K562 (cell line): ENCODE measurements at regions not wholly inside any gene's neighbourhood (a gene's known extent, or its start where the extent isn't known, plus 50 kb on each side); places are given as distances from the start of the nearest gene placed in this dataset.
A peak's percentile ranks its signal among the peaks of the same experiment; 100 is the strongest.

Experiments
- BHLHE40 ChIP-seq: IDR thresholded peaks from 2 replicates; pipeline ENCODE4 v1.6.1; 2011; ENCODE audit warnings: low read length, improper control_type of control experiment
- CBFA2T3 ChIP-seq: fragments of 450-650 bp; IDR thresholded peaks from 2 replicates; pipeline ENCODE4 v1.6.1; 2017
- KAT2B ChIP-seq: IDR thresholded peaks from one replicate; pipeline ENCODE4 v1.6.1; 2012; ENCODE audit warnings: low read depth, mild to moderate bottlenecking, control low read depth, inconsistent platforms, low read length, moderate library complexity
- MED1 ChIP-seq: sonication (generic); formaldehyde crosslinking; IDR thresholded peaks from 2 replicates; pipeline ENCODE4 v1.8.1; 2023; ENCODE audit warnings: missing genetic modification reagents, borderline replicate concordance
- SOX6 ChIP-seq: fragments of 450-650 bp; IDR thresholded peaks from 2 replicates; pipeline ENCODE4 v1.6.1; 2014; ENCODE audit warnings: mild to moderate bottlenecking
- ZFPM2 ChIP-seq: fragments of 250-450 bp; sonication (Bioruptor Pico); IDR thresholded peaks from 2 replicates; pipeline ENCODE4 v1.5.1; 2022; ENCODE audit warnings: mild to moderate bottlenecking
- ZNF263 ChIP-seq: sonication (generic); formaldehyde crosslinking; IDR thresholded peaks from 2 replicates; pipeline ENCODE4 v1.8.0; 2022; ENCODE audit warnings: mild to moderate bottlenecking, missing genetic modification reagents, borderline replicate concordance
- TF ChIP-seq, protein P1 (sequence below), 2 experiments: fragments of 450-650 bp; formaldehyde crosslinking in 1 of 2; IDR thresholded peaks; 2 replicates each; pipeline versions ENCODE4 v1.4.0 to v1.6.1; 2014 to 2020; ENCODE audit warnings: mild to moderate bottlenecking in 2 of 2, borderline replicate concordance in 1 of 2, low read depth in 1 of 2
- TF ChIP-seq, protein P2 (sequence below): fragments of 250-450 bp; sonication (Bioruptor Pico); IDR thresholded peaks from 2 replicates; pipeline ENCODE4 v1.8.0; 2021; ENCODE audit warnings: mild to moderate bottlenecking, moderate library complexity
- TF ChIP-seq, protein P3 (sequence below): sonication (generic); formaldehyde crosslinking; IDR thresholded peaks from 2 replicates; pipeline ENCODE4 v1.8.1; 2023; ENCODE audit warnings: mild to moderate bottlenecking, missing genetic modification reagents
- TF ChIP-seq, protein P4 (sequence below): fragments of 450-650 bp; IDR thresholded peaks from 2 replicates; pipeline ENCODE4 v1.6.1; 2018; ENCODE audit warnings: mild to moderate bottlenecking, low read depth; ENCODE audit not compliant: partially characterized antibody

DNA sequence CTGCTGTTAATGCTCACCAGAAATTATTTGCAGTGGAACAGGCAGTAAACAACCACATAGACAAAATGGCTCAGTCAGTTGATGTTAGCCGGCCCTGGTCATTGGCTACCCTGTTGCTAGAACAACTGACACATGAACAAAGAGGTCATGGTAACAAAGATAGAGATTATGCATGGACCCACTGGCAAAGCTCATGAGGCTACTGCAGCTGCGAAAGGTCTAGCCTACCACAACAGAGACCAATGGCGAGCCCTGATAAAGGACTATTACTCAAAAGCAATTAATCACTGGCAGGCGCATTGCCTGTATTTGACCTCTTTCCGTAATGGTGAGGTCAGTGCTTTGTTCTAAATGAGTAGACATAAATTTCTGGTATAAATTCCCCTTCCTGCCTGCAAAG, 474.2 kb downstream of the DSC3 start (continued):
- TF ChIP-seq, protein P1, sequence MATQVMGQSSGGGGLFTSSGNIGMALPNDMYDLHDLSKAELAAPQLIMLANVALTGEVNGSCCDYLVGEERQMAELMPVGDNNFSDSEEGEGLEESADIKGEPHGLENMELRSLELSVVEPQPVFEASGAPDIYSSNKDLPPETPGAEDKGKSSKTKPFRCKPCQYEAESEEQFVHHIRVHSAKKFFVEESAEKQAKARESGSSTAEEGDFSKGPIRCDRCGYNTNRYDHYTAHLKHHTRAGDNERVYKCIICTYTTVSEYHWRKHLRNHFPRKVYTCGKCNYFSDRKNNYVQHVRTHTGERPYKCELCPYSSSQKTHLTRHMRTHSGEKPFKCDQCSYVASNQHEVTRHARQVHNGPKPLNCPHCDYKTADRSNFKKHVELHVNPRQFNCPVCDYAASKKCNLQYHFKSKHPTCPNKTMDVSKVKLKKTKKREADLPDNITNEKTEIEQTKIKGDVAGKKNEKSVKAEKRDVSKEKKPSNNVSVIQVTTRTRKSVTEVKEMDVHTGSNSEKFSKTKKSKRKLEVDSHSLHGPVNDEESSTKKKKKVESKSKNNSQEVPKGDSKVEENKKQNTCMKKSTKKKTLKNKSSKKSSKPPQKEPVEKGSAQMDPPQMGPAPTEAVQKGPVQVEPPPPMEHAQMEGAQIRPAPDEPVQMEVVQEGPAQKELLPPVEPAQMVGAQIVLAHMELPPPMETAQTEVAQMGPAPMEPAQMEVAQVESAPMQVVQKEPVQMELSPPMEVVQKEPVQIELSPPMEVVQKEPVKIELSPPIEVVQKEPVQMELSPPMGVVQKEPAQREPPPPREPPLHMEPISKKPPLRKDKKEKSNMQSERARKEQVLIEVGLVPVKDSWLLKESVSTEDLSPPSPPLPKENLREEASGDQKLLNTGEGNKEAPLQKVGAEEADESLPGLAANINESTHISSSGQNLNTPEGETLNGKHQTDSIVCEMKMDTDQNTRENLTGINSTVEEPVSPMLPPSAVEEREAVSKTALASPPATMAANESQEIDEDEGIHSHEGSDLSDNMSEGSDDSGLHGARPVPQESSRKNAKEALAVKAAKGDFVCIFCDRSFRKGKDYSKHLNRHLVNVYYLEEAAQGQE (IDR thresholded peaks at IDR 0.05; ENCODE audit: borderline replicate concordance): no peak
- TF ChIP-seq, protein P1 (CRISPR knock-in tag; IDR thresholded peaks at IDR 0.05; ENCODE audit: low read depth): no peak
- TF ChIP-seq, protein P2, sequence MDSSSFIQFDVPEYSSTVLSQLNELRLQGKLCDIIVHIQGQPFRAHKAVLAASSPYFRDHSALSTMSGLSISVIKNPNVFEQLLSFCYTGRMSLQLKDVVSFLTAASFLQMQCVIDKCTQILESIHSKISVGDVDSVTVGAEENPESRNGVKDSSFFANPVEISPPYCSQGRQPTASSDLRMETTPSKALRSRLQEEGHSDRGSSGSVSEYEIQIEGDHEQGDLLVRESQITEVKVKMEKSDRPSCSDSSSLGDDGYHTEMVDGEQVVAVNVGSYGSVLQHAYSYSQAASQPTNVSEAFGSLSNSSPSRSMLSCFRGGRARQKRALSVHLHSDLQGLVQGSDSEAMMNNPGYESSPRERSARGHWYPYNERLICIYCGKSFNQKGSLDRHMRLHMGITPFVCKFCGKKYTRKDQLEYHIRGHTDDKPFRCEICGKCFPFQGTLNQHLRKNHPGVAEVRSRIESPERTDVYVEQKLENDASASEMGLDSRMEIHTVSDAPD (CRISPR knock-in tag): no peak
- TF ChIP-seq SOX6: peak; percentile 72; the same call in 1 of the 2 replicates
- TF ChIP-seq BHLHE40: no peak
- TF ChIP-seq KAT2B: no peak
- TF ChIP-seq ZNF263 (CRISPR knock-in tag): no peak
- TF ChIP-seq, protein P3, sequence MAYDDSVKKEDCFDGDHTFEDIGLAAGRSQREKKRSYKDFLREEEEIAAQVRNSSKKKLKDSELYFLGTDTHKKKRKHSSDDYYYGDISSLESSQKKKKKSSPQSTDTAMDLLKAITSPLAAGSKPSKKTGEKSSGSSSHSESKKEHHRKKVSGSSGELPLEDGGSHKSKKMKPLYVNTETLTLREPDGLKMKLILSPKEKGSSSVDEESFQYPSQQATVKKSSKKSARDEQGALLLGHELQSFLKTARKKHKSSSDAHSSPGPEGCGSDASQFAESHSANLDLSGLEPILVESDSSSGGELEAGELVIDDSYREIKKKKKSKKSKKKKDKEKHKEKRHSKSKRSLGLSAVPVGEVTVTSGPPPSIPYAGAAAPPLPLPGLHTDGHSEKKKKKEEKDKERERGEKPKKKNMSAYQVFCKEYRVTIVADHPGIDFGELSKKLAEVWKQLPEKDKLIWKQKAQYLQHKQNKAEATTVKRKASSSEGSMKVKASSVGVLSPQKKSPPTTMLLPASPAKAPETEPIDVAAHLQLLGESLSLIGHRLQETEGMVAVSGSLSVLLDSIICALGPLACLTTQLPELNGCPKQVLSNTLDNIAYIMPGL (CRISPR knock-in tag): no peak
- TF ChIP-seq CBFA2T3: peak; percentile 83
- TF ChIP-seq, protein P4, sequence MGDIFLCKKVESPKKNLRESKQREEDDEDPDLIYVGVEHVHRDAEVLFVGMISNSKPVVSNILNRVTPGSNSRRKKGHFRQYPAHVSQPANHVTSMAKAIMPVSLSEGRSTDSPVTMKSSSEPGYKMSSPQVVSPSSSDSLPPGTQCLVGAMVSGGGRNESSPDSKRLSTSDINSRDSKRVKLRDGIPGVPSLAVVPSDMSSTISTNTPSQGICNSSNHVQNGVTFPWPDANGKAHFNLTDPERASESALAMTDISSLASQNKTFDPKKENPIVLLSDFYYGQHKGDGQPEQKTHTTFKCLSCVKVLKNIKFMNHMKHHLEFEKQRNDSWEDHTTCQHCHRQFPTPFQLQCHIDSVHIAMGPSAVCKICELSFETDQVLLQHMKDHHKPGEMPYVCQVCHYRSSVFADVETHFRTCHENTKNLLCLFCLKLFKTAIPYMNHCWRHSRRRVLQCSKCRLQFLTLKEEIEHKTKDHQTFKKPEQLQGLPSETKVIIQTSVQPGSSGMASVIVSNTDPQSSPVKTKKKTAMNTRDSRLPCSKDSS: no peak
- no peak for TF ChIP-seq MED1 (CRISPR knock-in tag)
- no peak for TF ChIP-seq ZFPM2 (CRISPR knock-in tag)
